GM12873 (cell line): ENCODE measurements at regions not wholly inside any gene's neighbourhood (a gene's known extent, or its start where the extent isn't known, plus 50 kb on each side); places are given as distances from the start of the nearest gene placed in this dataset.

Source experiments
- CTCF ChIP-seq: IDR thresholded peaks from 2 replicates; pipeline ENCODE4 v1.5.1; 2012; ENCODE audit warnings: low read depth, mild to moderate bottlenecking, moderate library complexity, low read length, control low read depth; ENCODE audit not compliant: insufficient read depth; ENCODE audit errors: missing control alignments

DNA sequence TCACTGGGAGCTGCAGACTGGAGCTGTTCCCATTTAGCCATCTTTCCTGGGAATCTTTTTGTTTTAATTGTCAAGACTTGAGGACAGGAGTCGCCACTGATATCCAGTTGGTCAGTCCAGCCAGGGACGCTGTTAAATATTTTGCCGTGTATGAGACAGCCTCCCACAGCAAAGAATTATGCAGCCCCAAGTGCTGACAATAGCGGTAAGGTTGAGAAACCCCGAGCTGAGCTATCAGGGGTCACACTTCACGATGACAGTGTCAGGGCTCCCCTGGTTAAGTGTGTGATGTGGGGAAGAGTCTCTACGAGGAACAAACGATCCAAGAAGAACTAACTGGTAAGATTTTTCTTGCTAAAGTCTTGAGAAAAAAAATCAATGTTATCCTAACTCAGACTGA, 372.0 kb upstream of the MPDZ start:
- TF ChIP-seq CTCF = no peak

- no peak for TF ChIP-seq CTCF
These were observed 369.2 kb upstream of the MPDZ start for GRCh38 chr9:13648676-13649075.

DNA sequence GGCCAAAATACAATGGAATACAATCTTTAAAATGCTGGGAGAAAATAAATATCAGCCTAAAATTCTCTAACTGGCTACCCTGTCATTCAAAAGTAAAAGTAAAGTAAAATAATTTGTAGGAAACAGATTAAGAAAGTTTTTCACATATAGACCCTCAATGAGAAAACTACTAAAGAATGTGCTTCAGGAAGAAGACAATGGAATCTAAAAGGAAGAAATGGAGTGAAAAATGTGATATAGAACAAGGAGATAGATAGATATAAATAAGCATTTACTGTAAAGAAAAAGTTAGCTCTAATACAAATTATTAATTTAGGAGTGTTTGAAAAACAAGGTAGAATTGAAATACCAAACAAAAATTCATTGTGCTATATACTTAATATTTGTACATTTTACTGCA, 368.6 kb upstream of the MPDZ start:
- TF ChIP-seq CTCF = no peak

GRCh38 chr9:13646500-13647021, 367.1 kb upstream of the MPDZ start:
- TF ChIP-seq CTCF = no peak

DNA sequence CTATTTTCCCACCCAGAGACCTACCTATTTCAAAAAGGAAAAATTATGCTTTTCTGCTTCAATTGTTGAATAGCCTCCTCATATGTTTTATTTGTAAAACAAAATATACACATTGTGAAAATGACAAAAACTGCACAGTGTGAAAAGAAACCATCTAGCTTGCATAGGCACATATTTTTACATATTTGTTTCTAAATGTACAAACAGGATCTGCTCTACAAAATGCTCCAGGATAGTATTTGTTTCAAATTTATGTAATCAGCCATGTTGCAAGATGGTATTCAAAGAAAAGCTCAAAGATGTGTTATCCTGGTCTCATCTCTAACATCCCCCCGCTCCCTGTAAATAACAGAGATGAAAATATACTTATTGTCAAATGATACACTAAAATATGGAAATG, 366.1 kb upstream of the MPDZ start:
- TF ChIP-seq CTCF = no peak

DNA sequence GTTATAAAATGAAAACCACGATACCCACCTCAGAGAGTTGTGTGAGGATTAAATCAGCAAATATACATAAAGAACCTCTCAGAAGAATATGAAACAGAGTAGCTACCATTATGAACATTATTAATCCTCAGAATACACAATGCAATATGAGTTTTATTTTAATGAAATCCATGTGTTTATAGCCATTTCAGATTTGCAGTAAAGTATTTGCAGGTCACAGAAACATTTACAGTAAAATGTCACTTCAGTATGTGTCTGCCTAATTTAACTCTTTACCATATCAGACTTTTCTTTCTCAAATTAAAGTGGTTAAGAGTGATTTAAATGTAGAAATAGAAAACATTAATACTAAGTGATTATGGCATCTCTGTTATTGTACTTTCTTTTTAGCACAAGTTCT, 365.2 kb upstream of the MPDZ start:
- TF ChIP-seq CTCF = no peak

DNA sequence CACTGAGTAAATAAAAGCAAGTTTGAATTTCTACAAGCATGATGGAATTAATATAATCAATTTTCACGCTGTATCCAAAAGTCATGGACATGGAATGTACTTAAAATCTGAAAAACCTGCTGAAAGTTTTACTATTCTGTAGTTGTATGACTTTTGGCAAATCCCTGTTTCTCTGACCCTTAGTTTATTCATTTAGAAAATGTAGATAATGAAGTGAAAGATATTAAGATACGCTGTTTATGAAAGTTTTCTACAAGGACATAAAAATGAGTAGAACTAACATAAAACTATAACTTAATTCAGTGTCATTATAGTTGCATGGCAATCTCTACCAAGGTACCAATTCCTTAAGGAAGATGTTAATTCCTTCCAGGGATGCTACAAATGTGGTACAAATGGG, 363.2 kb upstream of the MPDZ start:
- TF ChIP-seq CTCF = no peak
